Activated CD8-positive, alpha-beta T cell treated with anti-CD3 and anti-CD28 coated beads for 36 hours (primary cell): ENCODE measurements at regions not wholly inside any gene's neighbourhood (a gene's known extent, or its start where the extent isn't known, plus 50 kb on each side); places are given as distances from the start of the nearest gene placed in this dataset.
"Not testable (repeated sequence)": the region's sequence is repeated elsewhere in the genome, so short reads cannot be mapped to it uniquely, and the experiment has no call there.

Experiments used
- ATAC-seq: fragments of 200-7000 bp; cut with Tn5 transposase; one replicate; pipeline ENCODE4 v1.10.0; 2021; ENCODE audit warnings: mild to moderate bottlenecking, moderate library complexity
- CTCF ChIA-PET: fragments of 350-600 bp; sonication (Branson Sonifier 250); formaldehyde crosslinking; loops from one replicate; lab custom pipeline; 2021; ENCODE audit warnings: antibody characterized with exemption; lab: Charles Lee
- POLR2A ChIA-PET: fragments of 350-600 bp; sonication (Branson Sonifier 250); formaldehyde crosslinking; loops from one replicate; lab custom pipeline; 2021; ENCODE audit warnings: antibody characterized with exemption; lab: Charles Lee
- DNase-seq: peaks from one replicate; pipeline ENCODE4 v3.0.0-alpha.2; 2020
- H3K27ac Mint-ChIP-seq: one replicate; pipeline ENCODE4 v1.8.0; 2021; ENCODE audit warnings: mild to moderate bottlenecking, mixed read lengths
- H3K27me3 Mint-ChIP-seq: one replicate; pipeline ENCODE4 v1.8.0; 2021; ENCODE audit warnings: mixed read lengths
- H3K36me3 Mint-ChIP-seq: one replicate; pipeline ENCODE4 v1.8.0; 2021; ENCODE audit warnings: low read depth, mixed read lengths
- H3K4me1 Mint-ChIP-seq: one replicate; pipeline ENCODE4 v1.8.0; 2021; ENCODE audit warnings: low read depth, mixed read lengths
- H3K4me3 Mint-ChIP-seq: one replicate; pipeline ENCODE4 v1.8.0; 2021; ENCODE audit warnings: mild to moderate bottlenecking, moderate library complexity, mixed read lengths
- H3K9me3 Mint-ChIP-seq: one replicate; pipeline ENCODE4 v1.8.0; 2021; ENCODE audit warnings: mixed read lengths
- CTCF ChIP-seq: fragments of 200-600 bp; IDR thresholded peaks from one replicate; pipeline ENCODE4 v1.8.0; 2022; ENCODE audit warnings: antibody characterized with exemption, mild to moderate bottlenecking
- intact Hi-C: fragments of 100-400 bp; cut with micrococcal nuclease; formaldehyde crosslinking; loops from one replicate; pipeline ENCODE4 v1.10.0; 2022

GRCh38 chr13:53281677-53282076, 253.1 kb downstream of the OLFM4 start:
- no peak overlapping the region for H3K27ac Mint-ChIP-seq

GRCh38 chr13:53285896-53286430, 257.4 kb downstream of the OLFM4 start:
- DNase-seq (no peak), ATAC-seq (no peak)
- Mint-ChIP-seq H3K27ac (no peak overlapping the region), H3K4me1 (no peaks in the 10 kb centered on the region), H3K36me3 (no peaks in the 10 kb centered on the region), H3K9me3 (peaks cover 2% of the 10 kb centered on the region), H3K4me3 (no peak overlapping the region), H3K27me3 (peaks cover 2% of the 10 kb centered on the region)
- intact Hi-C loops, result no loop called here
- CTCF ChIA-PET, result no interaction called here
- POLR2A ChIA-PET, result no interaction called here
- no peak for TF ChIP-seq CTCF

More at GRCh38 chr13:53281677-53282076, 253.1 kb downstream of the OLFM4 start:
- ATAC-seq (no peak), DNase-seq (no peak)
- Mint-ChIP-seq H3K4me3 (no peak overlapping the region), H3K27me3 (peaks cover 2% of the 10 kb centered on the region), H3K9me3 (peaks cover 2% of the 10 kb centered on the region), H3K36me3 (no peaks in the 10 kb centered on the region), H3K4me1 (no peaks in the 10 kb centered on the region)
- intact Hi-C loops, result no loop called here
- no peak for TF ChIP-seq CTCF
- ChIA-PET CTCF (no interaction called here), POLR2A (interaction anchor here (0.6 kb wide), 1 partner anchor 326 kb away, joined by 4 read pairs; no protein-coding TSS in a partner anchor)

GRCh38 chr13:53298396-53298795, 269.8 kb downstream of the OLFM4 start:
- no peaks in the 10 kb centered on the region for H3K4me1 Mint-ChIP-seq
- H3K27me3 Mint-ChIP-seq, result no peaks in the 10 kb centered on the region
- CTCF ChIA-PET, result no interaction called here
- H3K27ac Mint-ChIP-seq, result no peak overlapping the region
- DNase-seq (no peak), ATAC-seq (no peak)
- no peak for TF ChIP-seq CTCF
- no peaks in the 10 kb centered on the region for H3K9me3 Mint-ChIP-seq
- POLR2A ChIA-PET, result no interaction called here
- H3K4me3 Mint-ChIP-seq, result no peak overlapping the region
- intact Hi-C loops, result no loop called here
- no peaks in the 10 kb centered on the region for H3K36me3 Mint-ChIP-seq

- ATAC-seq (no peak), DNase-seq (no peak)
- intact Hi-C loops, result no loop called here
- Mint-ChIP-seq H3K27ac (no peak overlapping the region), H3K9me3 (no peaks in the 10 kb centered on the region), H3K4me1 (no peaks in the 10 kb centered on the region), H3K4me3 (no peak overlapping the region), H3K27me3 (no peaks in the 10 kb centered on the region), H3K36me3 (no peaks in the 10 kb centered on the region)
- ChIA-PET CTCF (no interaction called here), POLR2A (no interaction called here)
- no peak for TF ChIP-seq CTCF
Observed at GRCh38 chr13:53301449-53301848, 272.8 kb downstream of the OLFM4 start.

GRCh38 chr13:53305419-53305818, 276.8 kb downstream of the OLFM4 start:
- H3K4me1 Mint-ChIP-seq, POLR2A ChIA-PET, CTCF ChIA-PET, ATAC-seq, H3K4me3 Mint-ChIP-seq, H3K27ac Mint-ChIP-seq, DNase-seq, intact Hi-C loops, H3K9me3 Mint-ChIP-seq, H3K27me3 Mint-ChIP-seq, H3K36me3 Mint-ChIP-seq: not testable (repeated sequence)
